GM23338 (cell line): ENCODE measurements at regions not wholly inside any gene's neighbourhood (a gene's known extent, or its start where the extent isn't known, plus 50 kb on each side); places are given as distances from the start of the nearest gene placed in this dataset.

Experiments
- ATAC-seq: fragments of 200-7000 bp; cut with Tn5 transposase; 3 replicates; pipeline ENCODE4 v1.9.1; 2020
- DNase-seq: peaks from one replicate; pipeline ENCODE4 v3.0.0-alpha.2; 2015; ENCODE audit warnings: low spot score
- H2AFZ ChIP-seq: fragments of 200-600 bp; sonication (generic); 2 replicates; pipeline ENCODE4 v1.8.0; 2016; ENCODE audit warnings: antibody characterized with exemption, mild to moderate bottlenecking, moderate library complexity
- H3F3A ChIP-seq: fragments of 200-600 bp; sonication (generic); replicated peaks from 2 replicates; pipeline ENCODE4 v1.8.0; 2017; ENCODE audit warnings: antibody characterized with exemption, mixed run types, low read depth
- H3K27ac ChIP-seq: fragments of 200-600 bp; sonication (generic); 2 replicates; pipeline ENCODE4 v1.6.1; 2016; ENCODE audit warnings: low read depth
- H3K27me3 ChIP-seq: fragments of 200-600 bp; sonication (generic); 2 replicates; pipeline ENCODE4 v1.8.0; 2016; ENCODE audit warnings: mild to moderate bottlenecking, mixed run types, moderate library complexity; ENCODE audit not compliant: insufficient read depth
- H3K36me3 ChIP-seq: fragments of 200-600 bp; sonication (generic); 2 replicates; pipeline ENCODE4 v1.8.0; 2016; ENCODE audit warnings: mild to moderate bottlenecking; ENCODE audit not compliant: insufficient read depth
- H3K4me1 ChIP-seq: fragments of 200-600 bp; sonication (generic); 2 replicates; pipeline ENCODE4 v1.8.0; 2016; ENCODE audit warnings: mild to moderate bottlenecking, moderate library complexity; ENCODE audit not compliant: insufficient read depth
- H3K4me2 ChIP-seq: fragments of 200-600 bp; sonication (generic); 2 replicates; pipeline ENCODE4 v1.7.1; 2017; ENCODE audit warnings: mixed run types
- H3K4me3 ChIP-seq: fragments of 200-600 bp; sonication (generic); 2 replicates; pipeline ENCODE4 v1.6.1; 2016; ENCODE audit warnings: mixed run types
- H3K79me2 ChIP-seq: fragments of 200-600 bp; sonication (generic); replicated peaks from 2 replicates; pipeline ENCODE4 v1.8.0; 2017; ENCODE audit warnings: mild to moderate bottlenecking; ENCODE audit not compliant: insufficient read depth
- H3K9me2 ChIP-seq: fragments of 200-600 bp; sonication (generic); 2 replicates; pipeline ENCODE4 v1.8.0; 2017; ENCODE audit not compliant: insufficient read depth
- H4K20me1 ChIP-seq: fragments of 200-600 bp; sonication (generic); replicated peaks from 2 replicates; pipeline ENCODE4 v1.8.0; 2017; ENCODE audit warnings: mild to moderate bottlenecking; ENCODE audit not compliant: insufficient read depth
- H3K27ac Mint-ChIP-seq: 2 replicates; pipeline ENCODE4 v1.8.0; 2020; ENCODE audit warnings: inconsistent platforms, mild to moderate bottlenecking, moderate library complexity, mixed read lengths
- H3K27me3 Mint-ChIP-seq: 3 replicates; pipeline ENCODE4 v1.8.0; 2022; ENCODE audit warnings: low read depth, mild to moderate bottlenecking, moderate library complexity, mixed read lengths, inconsistent platforms; ENCODE audit not compliant: insufficient read depth, poor library complexity
- H3K36me3 Mint-ChIP-seq: 3 replicates; pipeline ENCODE4 v1.8.0; 2021; ENCODE audit warnings: low read depth, mild to moderate bottlenecking, inconsistent platforms, moderate library complexity, mixed read lengths
- H3K4me1 Mint-ChIP-seq: 3 replicates; pipeline ENCODE4 v1.8.0; 2020; ENCODE audit warnings: mild to moderate bottlenecking, inconsistent platforms, mixed read lengths
- H3K4me3 Mint-ChIP-seq: 3 replicates; pipeline ENCODE4 v1.8.0; 2021; ENCODE audit warnings: moderate library complexity, mild to moderate bottlenecking, inconsistent platforms, mixed read lengths
- H3K9me3 Mint-ChIP-seq: 3 replicates; pipeline ENCODE4 v1.8.0; 2020; ENCODE audit warnings: moderate library complexity, mild to moderate bottlenecking, inconsistent platforms, mixed read lengths
- CTCF ChIP-seq, 2 experiments: fragments of 200-600 bp in 1 of 2; sonication (generic) in 1 of 2; conservative IDR thresholded peaks; 2 replicates each; pipeline versions ENCODE4 v1.5.1 to v1.6.1; 2016 to 2017; ENCODE audit warnings: antibody characterized with exemption in 2 of 2, low read depth in 2 of 2, mild to moderate bottlenecking in 2 of 2, moderate library complexity in 1 of 2
- EZH2 ChIP-seq: fragments of 200-600 bp; sonication (generic); IDR thresholded peaks from one replicate; pipeline ENCODE4 v1.8.0; 2017; ENCODE audit warnings: antibody characterized with exemption, mild to moderate bottlenecking, low read depth; ENCODE audit not compliant: unreplicated experiment
- EZH2phosphoT487 ChIP-seq: fragments of 200-600 bp; sonication (generic); IDR thresholded peaks from one replicate; pipeline ENCODE4 v1.8.1; 2018; ENCODE audit warnings: antibody characterized with exemption; ENCODE audit not compliant: unreplicated experiment
- NANOG ChIP-seq: IDR thresholded peaks from 2 replicates; pipeline ENCODE4 v1.6.1; 2016; ENCODE audit warnings: antibody characterized with exemption, borderline replicate concordance
- POLR2AphosphoS5 ChIP-seq: IDR thresholded peaks from 2 replicates; pipeline ENCODE4 v1.6.1; 2016; ENCODE audit warnings: antibody characterized with exemption, low read depth
- REST ChIP-seq: IDR thresholded peaks from one replicate; pipeline ENCODE4 v1.6.1; 2018; ENCODE audit warnings: antibody characterized with exemption; ENCODE audit not compliant: unreplicated experiment
- STAT1 ChIP-seq: IDR thresholded peaks from one replicate; pipeline ENCODE4 v1.6.1; 2016; ENCODE audit warnings: antibody characterized with exemption; ENCODE audit not compliant: unreplicated experiment
- ZNF331 ChIP-seq: fragments of 250-450 bp; sonication (Bioruptor Pico); IDR thresholded peaks from 2 replicates; pipeline ENCODE4 v1.5.0; 2020; ENCODE audit warnings: low read depth, mild to moderate bottlenecking, moderate library complexity
- ZNF462 ChIP-seq: fragments of 250-450 bp; sonication (Bioruptor Pico); IDR thresholded peaks from 2 replicates; pipeline ENCODE4 v1.5.0; 2020; ENCODE audit warnings: mild to moderate bottlenecking, moderate library complexity

- TF ChIP-seq STAT1 = no peak
- no peak for TF ChIP-seq REST
- no peak for TF ChIP-seq ZNF331 (CRISPR knock-in tag)
- no peak for TF ChIP-seq EZH2phosphoT487
- TF ChIP-seq POLR2AphosphoS5 = no peak
Observed at GRCh38 chr11:110797453-110797852, 85.2 kb upstream of the ARHGAP20 start (continued).

- no peaks in the 10 kb centered on the region for H3K9me2 ChIP-seq
- Mint-ChIP-seq H3K9me3 (no peaks in the 10 kb centered on the region; the same call in 2 of the 3 replicates), H3K36me3 (no peaks in the 10 kb centered on the region), H3K4me1 (peaks cover 10% of the 10 kb centered on the region), H3K4me3 (no peak overlapping the region), H3K27ac (no peak overlapping the region), H3K27me3 (peaks cover 1% of the 10 kb centered on the region)
- H3K79me2 ChIP-seq = no peaks in the 10 kb centered on the region
- H4K20me1 ChIP-seq = no peaks in the 10 kb centered on the region
- no peaks in the 10 kb centered on the region for H3K4me1 ChIP-seq
- no peaks in the 10 kb centered on the region for H3K27me3 ChIP-seq
- H3K36me3 ChIP-seq = no peaks in the 10 kb centered on the region
- H3K27ac ChIP-seq = no peak overlapping the region
- H2AFZ ChIP-seq = no peak overlapping the region
- TF ChIP-seq EZH2phosphoT487 (no peak), CTCF (conservative IDR thresholded peaks at IDR 0.05; ENCODE audit: low read depth in 2 of 2) (no peak), NANOG (no peak)
- ATAC-seq (no peak), DNase-seq (no peak)
- no peak overlapping the region for H3K4me3 ChIP-seq
- H3F3A ChIP-seq = no peaks in the 10 kb centered on the region
- no peak overlapping the region for H3K4me2 ChIP-seq
Observed at GRCh38 chr11:110795112-110795624, 82.9 kb upstream of the ARHGAP20 start.

- no peak for ATAC-seq
- Histone ChIP-seq H3K4me2 (no peak overlapping the region), H3K9me2 (no peaks in the 10 kb centered on the region), H2AFZ (no peak overlapping the region), H3K79me2 (no peaks in the 10 kb centered on the region), H3K4me3 (no peak overlapping the region), H3K27me3 (no peaks in the 10 kb centered on the region), H3F3A (no peaks in the 10 kb centered on the region), H3K27ac (no peak overlapping the region), H3K36me3 (no peaks in the 10 kb centered on the region), H4K20me1 (no peaks in the 10 kb centered on the region), H3K4me1 (no peaks in the 10 kb centered on the region)
- H3K27ac Mint-ChIP-seq = no peak overlapping the region
- H3K4me1 Mint-ChIP-seq = peaks cover 8% of the 10 kb centered on the region
- no peaks in the 10 kb centered on the region; the same call in 2 of the 3 replicates for H3K9me3 Mint-ChIP-seq
- no peaks in the 10 kb centered on the region for H3K36me3 Mint-ChIP-seq
- DNase-seq = peak; percentile 17
- H3K27me3 Mint-ChIP-seq = peaks cover 1% of the 10 kb centered on the region
- no peak overlapping the region for H3K4me3 Mint-ChIP-seq
- TF ChIP-seq EZH2phosphoT487 (no peak), POLR2AphosphoS5 (no peak), NANOG (no peak), ZNF462 (CRISPR knock-in tag) (no peak), EZH2 (no peak)
Observed at GRCh38 chr11:110793556-110793955, 81.3 kb upstream of the ARHGAP20 start.
